Ramos (cell line): ENCODE measurements at regions not wholly inside any gene's neighbourhood (a gene's known extent, or its start where the extent isn't known, plus 50 kb on each side); places are given as distances from the start of the nearest gene placed in this dataset.
"Not testable (repeated sequence)": the region's sequence is repeated elsewhere in the genome, so short reads cannot be mapped to it uniquely, and the experiment has no call there.

ENCODE experiments used
- in situ Hi-C: fragments of 300-500 bp; cut with MboI; formaldehyde crosslinking; loops from one replicate; pipeline ENCODE4 v1.14.3; 2022; ENCODE audit warnings: low sequenced_read_pairs; ENCODE audit not compliant: unreplicated experiment

DNA sequence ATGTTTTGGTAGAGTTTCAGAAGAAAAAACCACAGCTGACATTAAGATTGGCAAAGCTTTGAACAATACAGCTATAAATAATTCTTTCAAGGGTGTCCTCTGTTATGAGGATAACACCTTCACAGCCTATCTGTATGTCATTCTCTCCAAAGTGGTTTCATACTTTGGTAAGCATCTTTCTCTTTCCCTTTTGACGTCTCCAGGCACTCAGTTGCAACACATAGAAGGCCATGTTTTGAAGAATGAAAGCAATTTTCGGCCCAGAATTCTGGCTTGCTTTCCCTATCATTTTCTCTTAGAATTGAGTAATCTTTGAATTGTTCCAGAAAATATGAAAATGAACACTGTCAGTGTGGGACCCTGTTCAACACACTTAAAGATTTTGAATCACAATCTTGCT is 200.0 kb upstream of the CBLB start:
- in situ Hi-C loops, result no loop called here

DNA sequence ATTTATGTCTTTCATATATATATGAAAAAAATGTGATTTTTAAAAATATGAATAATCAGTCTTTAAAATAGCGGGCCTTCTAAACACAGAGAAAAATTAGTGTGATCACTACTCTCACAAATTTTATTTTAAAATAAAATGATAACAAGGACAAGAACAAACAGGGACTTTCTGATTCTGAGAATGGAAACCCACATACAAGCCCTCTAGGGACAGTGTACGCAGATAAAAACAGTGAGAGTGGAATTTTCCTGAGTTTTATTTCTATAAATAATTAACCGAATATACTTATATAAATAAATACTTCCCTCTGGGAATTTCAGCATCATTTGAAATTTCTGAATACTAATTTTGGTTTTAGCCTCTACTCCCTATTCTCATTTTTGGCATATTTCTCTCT is 201.4 kb upstream of the CBLB start:
- in situ Hi-C loops, result no loop called here

DNA sequence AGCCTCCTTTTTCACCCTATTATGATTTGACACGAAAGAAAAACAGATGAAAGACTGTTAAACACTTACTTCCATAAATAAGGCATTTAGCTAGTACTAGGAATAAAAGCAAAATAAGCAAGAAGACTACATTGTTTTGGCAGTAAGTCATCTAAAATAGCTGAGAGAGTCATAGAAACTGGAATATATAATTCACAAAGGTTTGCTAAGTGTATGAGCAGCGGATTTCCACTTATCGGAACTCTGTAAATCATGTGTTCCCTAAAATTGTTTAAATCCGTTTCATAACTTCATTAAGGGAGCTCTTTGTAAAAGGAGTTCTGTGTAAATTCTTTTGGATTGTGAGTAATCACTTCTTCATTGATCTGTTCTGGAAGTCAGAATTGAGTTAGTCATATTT is 202.5 kb upstream of the CBLB start:
- in situ Hi-C loops, result no loop called here

DNA sequence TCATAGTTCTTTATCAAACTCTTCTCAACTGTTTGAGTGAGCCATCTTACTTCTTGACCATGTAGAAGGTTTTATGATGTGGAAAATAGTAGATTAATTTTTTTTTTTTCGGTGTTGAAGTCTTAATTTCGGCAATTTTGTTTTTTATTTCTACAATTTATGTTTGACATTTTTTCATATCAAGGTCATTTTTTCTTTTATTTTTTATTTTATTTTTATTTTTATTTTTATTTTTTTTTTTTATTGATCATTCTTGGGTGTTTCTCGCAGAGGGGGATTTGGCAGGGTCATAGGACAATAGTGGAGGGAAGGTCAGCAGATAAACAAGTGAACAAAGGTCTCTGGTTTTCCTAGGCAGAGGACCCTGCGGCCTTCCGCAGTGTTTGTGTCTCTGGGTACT is 203.8 kb upstream of the CBLB start:
- in situ Hi-C loops, result not testable (repeated sequence)

DNA sequence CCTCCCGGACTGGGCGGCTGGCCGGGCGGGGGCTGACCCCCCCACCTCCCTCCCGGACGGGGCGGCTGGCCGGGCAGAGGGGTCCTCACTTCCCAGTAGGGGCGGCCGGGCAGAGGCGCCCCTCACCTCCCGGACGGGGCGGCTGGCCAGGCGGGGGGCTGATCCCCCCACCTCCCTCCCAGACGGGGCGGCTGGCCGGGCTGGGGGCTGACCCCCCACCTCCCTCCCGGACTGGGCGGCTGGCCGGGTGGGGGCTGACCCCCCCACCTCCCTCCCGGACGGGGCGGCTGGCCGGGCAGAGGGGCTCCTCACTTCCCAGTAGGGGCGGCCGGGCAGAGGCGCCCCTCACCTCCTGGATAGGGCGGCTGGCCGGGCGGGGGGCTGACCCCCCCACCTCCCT is 205.0 kb upstream of the CBLB start:
- in situ Hi-C loops, result not testable (repeated sequence)

DNA sequence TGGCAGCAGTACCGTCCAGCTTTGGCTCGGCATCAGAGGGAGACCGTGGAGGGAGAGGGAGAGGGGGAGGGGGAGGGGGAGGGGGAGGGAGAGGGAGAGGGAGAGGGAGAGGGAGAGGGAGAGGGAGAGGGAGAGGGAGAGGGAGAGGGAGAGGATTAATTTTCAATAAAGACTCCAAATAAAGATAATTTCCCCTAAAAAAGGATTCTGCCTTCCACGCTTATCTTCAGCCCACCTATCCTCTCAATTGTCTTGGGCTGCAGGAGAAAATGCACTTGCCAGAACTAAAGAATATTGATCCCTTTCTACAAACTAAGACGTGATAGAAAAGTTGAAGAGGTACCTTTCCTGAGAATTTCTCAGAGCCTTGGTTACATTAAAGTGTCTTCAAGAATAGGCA is 206.9 kb upstream of the CBLB start:
- in situ Hi-C loops, result not testable (repeated sequence)

DNA sequence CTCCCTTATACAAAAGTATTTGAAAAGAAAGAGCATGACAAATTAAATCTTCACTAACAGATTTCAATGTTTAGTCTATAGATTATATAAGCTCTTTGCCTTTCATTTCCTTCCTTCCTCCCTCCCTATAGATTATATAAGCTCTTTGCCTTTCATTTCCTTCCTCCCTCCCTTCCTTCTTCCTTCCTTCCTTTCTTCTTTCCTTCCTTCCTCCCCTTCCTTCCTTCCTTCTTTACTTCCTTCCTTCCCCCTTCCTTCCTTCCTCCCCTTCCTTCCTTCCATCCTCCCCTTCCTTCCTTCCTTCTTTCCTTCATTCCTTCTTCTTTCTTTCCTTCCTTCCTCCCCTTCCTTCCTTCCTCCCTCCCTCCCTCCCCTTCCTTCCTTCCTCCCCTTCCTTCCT is 209.8 kb upstream of the CBLB start:
- in situ Hi-C loops, result no loop called here

DNA sequence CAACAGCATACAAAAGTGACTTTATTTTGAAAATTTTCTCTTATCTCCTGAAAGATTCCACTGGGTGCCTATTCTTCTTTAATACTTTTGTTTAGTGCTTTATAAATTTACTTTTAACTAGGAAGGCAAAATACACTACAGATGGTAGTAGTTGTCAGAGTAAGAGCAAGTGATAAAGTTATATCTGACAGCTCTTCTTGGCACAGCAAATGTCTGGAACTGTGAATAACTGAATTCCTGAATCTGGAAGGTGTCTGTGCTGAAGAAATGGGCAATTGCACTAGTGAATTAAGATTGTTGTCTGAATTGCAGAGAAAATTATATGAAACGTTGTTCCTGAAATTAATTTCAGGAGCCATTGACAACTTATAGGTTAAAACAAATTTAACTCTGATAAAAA is 213.8 kb upstream of the CBLB start:
- in situ Hi-C loops, result no loop called here

DNA sequence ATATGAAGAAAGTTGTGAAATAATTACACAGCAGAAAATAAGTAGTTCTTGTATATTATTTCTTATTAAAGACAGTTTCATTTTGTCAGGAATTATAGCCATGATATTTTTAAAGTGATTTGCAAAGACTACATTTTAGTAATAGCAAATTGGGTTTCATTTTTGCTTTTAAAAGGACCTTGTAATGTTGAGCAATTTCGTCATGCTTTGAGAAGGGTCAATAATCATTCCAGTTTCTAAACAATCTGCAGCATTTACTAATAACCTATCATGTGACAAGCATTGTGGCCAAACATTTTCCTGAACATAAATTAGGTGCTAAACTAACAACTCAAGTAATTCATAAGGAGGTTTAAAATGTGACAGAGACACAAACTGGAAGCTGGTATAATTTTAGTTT is 214.4 kb upstream of the CBLB start:
- in situ Hi-C loops, result no loop called here

DNA sequence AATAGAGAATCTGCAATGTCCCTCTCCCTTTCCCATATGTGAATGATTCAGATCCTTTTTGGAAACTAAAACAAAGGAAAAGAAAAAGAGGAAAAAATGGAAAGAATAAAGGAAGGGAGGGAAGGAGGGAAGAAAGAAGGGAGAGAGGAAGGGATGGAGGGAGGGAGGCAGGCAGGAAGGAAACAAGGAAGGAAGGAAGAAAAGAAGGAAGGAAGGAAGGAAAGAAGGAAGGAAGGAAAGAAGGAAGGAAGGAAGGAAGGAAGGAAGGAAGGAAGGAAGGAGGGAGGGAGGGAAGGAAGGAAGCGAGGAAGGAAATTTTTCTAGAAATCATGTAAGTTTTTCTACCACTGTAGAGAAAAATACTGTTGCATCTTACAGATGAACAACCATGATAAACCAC is 215.0 kb upstream of the CBLB start:
- in situ Hi-C loops, result no loop called here

DNA sequence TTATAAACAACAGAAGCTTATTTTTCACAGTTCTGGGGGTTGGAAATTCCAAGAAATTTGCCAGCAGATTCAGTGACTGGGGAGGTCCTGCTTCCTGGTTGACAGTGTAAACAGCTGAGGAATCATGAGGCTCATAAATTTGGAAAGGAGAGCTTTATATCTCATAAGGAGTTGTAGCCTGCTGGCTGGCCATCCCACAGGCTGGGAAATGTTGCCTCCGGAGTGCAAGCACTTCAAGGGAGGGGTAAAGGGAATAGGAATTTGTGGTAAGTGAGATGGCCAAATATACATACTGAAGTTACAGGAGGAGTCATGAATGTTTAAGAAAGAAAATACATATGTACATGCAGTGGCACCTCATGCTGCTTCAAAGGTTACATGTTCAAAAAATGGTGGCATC is 217.2 kb upstream of the CBLB start:
- in situ Hi-C loops, result no loop called here

DNA sequence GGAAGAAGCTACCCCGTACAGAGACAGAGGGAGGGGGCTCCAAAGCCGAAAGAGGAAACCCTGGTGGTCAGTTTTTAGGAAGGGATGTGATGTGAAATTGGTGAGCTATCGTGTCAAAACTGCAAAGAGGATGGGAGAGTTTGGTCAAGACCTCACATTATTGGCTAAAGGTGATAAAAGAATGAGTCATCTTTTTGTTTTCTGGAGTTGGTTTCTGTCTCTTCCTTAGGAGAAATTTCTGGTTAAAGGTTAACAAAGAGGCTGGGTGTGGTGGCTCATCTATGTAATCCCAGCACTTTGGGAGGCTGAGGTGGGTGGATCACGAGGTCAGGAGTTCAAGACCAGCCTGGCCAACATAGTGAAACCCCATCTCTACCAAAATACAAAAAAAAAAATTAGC is 217.8 kb upstream of the CBLB start:
- in situ Hi-C loops, result no loop called here

DNA sequence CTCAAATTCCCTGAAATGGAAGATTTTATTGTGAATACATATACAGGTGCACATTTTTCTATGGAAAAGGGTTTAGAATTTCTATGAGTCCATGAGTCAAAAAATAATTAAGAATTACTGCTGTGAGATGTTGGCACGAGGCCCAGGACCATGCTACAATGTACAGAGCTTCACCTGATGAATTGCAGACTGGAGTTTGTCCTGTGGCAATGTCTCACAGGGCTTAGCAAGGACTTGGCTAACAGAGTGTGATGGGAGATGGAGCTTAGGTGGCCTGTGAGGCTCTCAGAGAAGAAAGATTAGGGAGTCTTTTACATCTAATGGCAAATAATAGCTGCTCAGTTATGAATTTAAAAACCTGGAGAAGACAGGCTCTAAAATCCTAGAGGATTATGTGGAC is 219.5 kb upstream of the CBLB start:
- in situ Hi-C loops, result no loop called here

DNA sequence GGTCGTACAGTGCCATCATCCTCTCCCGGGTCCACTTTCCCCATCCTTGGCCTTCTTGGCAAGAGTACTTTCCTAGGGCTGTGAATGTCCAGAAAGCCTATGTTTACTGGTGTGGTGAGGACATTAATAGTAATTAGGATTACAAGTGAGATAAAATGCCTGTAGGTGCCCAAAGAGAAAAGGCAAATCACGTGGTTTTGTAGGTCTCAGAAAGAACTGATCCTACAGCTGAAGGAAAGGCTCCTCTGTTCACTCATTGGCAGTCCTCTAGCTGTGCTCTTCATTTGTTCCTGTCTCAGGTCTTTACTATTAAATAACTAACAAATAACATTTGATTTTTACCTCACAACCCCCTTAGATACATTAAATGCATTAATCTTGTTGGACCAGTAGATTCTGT is 220.1 kb upstream of the CBLB start:
- in situ Hi-C loops, result no loop called here

DNA sequence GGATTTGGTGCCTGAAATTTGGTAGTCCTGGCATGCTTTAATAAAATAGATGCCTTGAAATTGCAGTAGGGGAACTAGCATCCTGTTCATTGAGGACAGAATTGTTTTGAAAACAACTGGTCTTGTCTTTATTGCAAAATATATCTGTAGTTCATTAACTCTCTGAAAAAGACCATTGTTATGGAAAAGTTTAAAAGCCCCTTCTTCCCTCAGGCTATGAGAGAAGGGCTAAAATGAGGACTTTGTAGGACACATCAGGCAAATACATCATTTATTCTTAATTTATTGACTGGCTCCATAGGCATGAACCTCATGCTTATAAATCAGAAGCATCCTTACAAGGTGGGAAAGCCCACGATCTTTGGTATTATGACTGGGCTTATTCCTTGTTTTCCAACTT is 221.0 kb upstream of the CBLB start:
- in situ Hi-C loops, result no loop called here

DNA sequence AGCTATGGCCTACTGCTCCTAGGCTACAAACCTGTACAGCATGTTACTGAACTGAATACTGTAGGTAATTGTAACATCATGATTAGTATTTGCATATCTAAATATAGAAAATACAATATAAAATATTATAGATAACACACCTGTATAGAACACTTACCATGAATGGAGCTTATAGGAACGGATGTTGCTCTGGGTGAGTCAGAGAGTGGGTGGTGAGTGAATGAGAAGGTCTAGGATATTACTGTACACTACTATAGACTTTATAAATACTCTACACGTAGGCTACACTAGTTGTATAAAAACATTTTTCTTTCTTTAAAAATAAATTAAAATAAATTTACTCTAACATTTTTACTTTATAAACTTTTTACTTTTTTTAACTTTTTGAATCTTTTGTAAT is 224.0 kb upstream of the CBLB start:
- in situ Hi-C loops, result no loop called here

DNA sequence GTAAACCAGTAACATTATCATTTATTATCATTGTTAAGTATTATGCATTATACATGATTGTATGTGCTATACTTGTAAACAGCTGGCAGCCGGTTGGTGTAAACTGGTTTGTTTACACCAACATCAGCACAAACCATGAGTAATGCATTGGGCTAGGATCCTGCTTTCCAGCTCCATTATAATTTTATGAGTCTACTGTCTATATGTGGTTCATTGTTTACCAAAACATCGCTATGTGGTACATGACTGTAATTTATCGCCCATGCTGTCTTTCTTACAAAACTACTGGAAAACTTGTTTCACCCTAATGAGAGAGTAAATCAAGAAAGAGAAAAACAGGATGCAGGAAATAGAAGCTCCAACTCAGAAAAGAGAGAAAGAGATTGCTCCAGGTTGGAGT is 224.8 kb upstream of the CBLB start:
- in situ Hi-C loops, result no loop called here

DNA sequence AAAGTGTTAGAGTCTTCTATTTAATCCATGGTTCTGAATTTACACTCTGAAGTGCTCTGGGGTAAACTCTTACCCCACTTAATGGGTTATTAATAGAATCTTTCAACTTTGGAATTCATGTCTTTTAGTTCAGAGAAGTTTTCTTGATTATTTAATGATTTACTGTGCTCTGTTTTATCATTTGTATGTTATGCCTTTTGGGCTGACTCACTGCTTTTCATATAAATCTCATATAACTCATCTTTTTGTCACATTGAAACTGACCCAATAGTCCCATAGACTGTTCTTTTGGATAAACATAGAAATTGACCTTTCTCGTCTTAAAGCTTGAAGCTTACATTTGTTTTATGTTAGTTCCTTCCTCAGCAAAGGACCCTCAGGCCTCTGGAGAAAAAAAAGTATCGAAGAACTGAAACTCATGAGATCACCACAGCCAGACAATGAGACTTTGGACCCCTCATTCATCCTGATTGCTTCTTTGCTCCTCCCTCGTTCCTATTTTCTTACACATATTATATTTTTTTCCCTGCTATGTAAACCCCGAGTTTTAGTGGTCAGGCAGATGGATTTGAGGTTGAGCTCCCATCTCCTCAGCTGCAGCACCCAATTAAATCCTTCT is 229.1 kb upstream of the CBLB start:
- in situ Hi-C loops, result no loop called here

DNA sequence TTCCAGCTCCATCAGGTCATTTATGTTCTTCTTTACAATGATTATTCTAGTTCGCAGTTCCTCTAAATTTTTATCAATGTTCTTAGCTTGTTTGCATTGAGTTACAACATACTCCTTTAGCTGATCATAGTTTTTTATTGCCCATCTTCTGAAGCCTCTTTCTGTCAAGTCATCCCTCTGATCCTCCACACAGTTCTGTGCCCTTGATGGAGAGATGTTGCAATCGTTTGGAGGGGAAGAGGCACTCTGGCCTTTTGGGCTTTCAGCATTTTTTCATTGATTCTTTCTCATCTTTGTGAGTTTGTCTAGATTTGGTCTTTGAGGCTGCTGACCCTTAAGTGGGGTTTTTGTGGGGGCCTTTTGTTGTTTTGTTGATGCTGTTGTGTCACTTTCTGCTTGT is 234.6 kb upstream of the CBLB start:
- in situ Hi-C loops, result no loop called here

DNA sequence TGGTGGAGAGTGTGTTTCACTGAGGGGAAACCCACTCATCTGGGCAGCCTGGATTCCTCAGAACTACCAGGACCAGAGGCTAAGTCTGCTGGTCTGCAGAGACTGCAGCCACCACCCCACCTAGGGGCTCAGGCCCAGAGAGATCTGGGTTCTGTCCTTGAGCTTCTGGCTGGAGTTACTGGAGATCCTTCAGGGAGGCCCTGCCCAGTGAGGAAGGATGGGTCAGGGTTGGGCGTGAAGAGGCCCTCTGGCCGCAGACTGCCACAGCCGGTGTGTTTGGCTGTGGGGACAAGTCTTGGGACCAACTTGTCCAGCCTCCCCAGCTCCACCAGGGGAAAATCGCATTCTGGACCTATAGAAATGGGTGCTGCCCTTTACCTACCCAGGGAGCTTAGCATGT is 235.3 kb upstream of the CBLB start:
- in situ Hi-C loops, result no loop called here

DNA sequence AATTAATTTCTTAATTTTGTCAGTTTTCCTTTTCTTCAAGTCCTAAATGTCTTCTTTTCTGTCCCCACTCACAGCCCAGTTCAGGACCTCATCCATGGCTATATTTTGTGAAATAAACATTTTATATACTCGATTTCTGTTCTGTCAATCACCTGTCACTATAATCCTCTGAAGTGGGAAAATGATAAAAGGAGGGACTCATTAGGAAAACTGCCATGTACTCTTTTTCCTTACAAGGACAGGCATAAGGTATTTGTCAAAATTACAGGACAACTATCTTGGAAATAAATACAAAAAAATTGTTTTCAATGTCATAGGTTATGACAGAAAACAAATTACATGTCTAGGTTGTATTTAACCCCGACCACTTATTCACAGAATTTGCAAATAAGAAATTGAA is 240.1 kb upstream of the CBLB start:
- in situ Hi-C loops, result no loop called here

DNA sequence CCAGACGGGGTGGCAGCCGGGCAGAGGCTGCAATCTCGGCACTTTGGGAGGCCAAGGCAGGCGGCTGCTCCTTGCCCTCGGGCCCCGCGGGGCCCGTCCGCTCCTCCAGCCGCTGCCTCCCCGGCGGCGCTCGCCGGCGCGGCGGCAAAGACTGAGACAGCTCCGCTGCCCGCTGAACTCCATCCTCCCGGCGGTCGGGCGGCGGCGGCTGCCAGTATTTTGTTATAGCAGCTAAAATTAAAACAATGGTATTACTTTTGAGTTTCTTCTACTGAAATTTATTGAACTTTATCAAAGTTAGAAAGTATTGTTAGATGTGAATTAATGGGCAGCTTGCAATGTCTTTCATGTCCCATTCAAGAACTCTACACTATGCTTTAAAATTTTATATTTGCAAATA is 243.7 kb upstream of the CBLB start:
- in situ Hi-C loops, result not testable (repeated sequence)

DNA sequence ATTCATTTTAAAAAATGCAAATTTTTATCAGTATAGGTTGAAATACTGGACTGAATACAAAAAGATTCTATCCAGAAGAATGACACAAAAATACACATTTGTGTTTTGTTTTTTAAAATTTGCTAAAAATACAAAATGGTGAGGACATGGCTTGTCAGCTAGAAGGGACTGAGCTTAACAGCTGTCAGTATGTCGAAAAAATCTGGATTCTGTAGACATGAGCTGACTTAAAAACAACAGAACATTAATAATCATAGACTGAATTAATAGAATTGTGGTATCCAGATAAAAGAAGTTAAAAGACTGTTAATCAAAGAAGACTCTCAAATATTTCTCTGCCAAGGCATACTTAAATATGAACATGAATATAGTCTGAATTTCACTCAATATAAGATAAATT is 244.9 kb upstream of the CBLB start:
- in situ Hi-C loops, result no loop called here
